ENCODE measurements at regions not wholly inside any gene's neighbourhood (a gene's known extent, or its start where the extent isn't known, plus 50 kb on each side); places are given as distances from the start of the nearest gene placed in this dataset.

DNA sequence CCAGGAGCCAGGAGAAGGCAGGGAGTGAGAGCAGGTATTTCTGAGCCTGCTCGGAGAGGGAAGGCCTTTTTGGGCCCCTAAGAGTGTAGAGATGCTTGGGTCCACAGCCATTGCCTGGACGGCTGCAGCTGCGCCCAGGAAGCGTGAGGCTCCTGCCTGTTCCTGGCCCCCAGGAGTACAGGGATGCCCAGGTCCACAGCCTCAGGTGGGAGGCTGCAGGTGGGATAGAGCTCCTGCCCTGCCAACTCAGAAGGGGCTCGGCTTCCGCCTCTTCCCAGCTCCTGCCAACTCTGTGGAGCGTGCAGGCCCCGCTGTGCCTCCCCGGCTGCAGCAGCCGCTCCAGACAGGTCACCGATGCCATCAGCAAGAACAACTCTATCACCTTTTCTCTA, 351.0 kb upstream of the PCDH20 start:
- TF ChIP-seq CEBPB (IDR thresholded peaks at IDR 0.05; ENCODE audit: low read depth, low read length) = no peak
- TF ChIP-seq, protein P1, sequence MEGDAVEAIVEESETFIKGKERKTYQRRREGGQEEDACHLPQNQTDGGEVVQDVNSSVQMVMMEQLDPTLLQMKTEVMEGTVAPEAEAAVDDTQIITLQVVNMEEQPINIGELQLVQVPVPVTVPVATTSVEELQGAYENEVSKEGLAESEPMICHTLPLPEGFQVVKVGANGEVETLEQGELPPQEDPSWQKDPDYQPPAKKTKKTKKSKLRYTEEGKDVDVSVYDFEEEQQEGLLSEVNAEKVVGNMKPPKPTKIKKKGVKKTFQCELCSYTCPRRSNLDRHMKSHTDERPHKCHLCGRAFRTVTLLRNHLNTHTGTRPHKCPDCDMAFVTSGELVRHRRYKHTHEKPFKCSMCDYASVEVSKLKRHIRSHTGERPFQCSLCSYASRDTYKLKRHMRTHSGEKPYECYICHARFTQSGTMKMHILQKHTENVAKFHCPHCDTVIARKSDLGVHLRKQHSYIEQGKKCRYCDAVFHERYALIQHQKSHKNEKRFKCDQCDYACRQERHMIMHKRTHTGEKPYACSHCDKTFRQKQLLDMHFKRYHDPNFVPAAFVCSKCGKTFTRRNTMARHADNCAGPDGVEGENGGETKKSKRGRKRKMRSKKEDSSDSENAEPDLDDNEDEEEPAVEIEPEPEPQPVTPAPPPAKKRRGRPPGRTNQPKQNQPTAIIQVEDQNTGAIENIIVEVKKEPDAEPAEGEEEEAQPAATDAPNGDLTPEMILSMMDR (conservative IDR thresholded peaks at IDR 0.05; ENCODE audit: low read depth, low read length) = no peak
- no peak for TF ChIP-seq MXI1 (IDR thresholded peaks at IDR 0.05; ENCODE audit: borderline replicate concordance, low read depth, low read length)
- TF ChIP-seq FOS (IDR thresholded peaks at IDR 0.05; ENCODE audit: low read depth, low read length) = no peak
- TF ChIP-seq POLR2A (IDR thresholded peaks at IDR 0.05; ENCODE audit: low read depth, low read length) = no peak
- no peak for TF ChIP-seq MAFK (IDR thresholded peaks at IDR 0.05; ENCODE audit: low read depth, low read length)
- TF ChIP-seq, protein P2, sequence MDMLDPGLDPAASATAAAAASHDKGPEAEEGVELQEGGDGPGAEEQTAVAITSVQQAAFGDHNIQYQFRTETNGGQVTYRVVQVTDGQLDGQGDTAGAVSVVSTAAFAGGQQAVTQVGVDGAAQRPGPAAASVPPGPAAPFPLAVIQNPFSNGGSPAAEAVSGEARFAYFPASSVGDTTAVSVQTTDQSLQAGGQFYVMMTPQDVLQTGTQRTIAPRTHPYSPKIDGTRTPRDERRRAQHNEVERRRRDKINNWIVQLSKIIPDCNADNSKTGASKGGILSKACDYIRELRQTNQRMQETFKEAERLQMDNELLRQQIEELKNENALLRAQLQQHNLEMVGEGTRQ (IDR thresholded peaks at IDR 0.05; ENCODE audit: low read depth, low read length) = no peak
- TF ChIP-seq, protein P3, sequence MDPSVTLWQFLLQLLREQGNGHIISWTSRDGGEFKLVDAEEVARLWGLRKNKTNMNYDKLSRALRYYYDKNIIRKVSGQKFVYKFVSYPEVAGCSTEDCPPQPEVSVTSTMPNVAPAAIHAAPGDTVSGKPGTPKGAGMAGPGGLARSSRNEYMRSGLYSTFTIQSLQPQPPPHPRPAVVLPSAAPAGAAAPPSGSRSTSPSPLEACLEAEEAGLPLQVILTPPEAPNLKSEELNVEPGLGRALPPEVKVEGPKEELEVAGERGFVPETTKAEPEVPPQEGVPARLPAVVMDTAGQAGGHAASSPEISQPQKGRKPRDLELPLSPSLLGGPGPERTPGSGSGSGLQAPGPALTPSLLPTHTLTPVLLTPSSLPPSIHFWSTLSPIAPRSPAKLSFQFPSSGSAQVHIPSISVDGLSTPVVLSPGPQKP (IDR thresholded peaks at IDR 0.05; ENCODE audit: borderline replicate concordance, low read depth, low read length) = no peak
- no peak for TF ChIP-seq RFX5 (IDR thresholded peaks at IDR 0.05; ENCODE audit: low read depth, low read length)
- TF ChIP-seq NFE2L2 (IDR thresholded peaks at IDR 0.05; ENCODE audit: low read depth, low read length) = no peak
- TF ChIP-seq SMC3 (IDR thresholded peaks at IDR 0.05; ENCODE audit: low read depth, low read length) = no peak
- TF ChIP-seq RCOR1 (IDR thresholded peaks at IDR 0.05; ENCODE audit: insufficient replicate concordance, low read length) = no peak
